ENCODE measurements at regions not wholly inside any gene's neighbourhood (a gene's known extent, or its start where the extent isn't known, plus 50 kb on each side); places are given as distances from the start of the nearest gene placed in this dataset.

GRCh38 chr10:31648966-31649365 is 279.7 kb downstream of the ARHGAP12 start:
- no peak for DNase-seq
- ATAC-seq (ENCODE audit: low read depth) = no peak
- Histone ChIP-seq H3K23ac (ENCODE audit: low read depth, low read length) (no peak overlapping the region), H3K4me3 (ENCODE audit: insufficient read depth, low read depth, low read length) (no peak overlapping the region), H4K20me1 (ENCODE audit: insufficient read depth, low read length) (no peaks in the 10 kb centered on the region), H3K79me1 (ENCODE audit: low read depth in 1 of 2, low read length in 2 of 2) (no peaks in the 10 kb centered on the region), H3K4ac (ENCODE audit: low read depth, low read length) (peak overlapping the region; percentile 48; the same call in 1 of the 2 replicates), H3K27me3 (ENCODE audit: control insufficient read depth, insufficient read depth, low read length) (no peaks in the 10 kb centered on the region), H2AK5ac (ENCODE audit: low read depth, low read length) (no peak overlapping the region), H3K9me1 (ENCODE audit: insufficient read depth, low read length) (peaks cover 5% of the 10 kb centered on the region), H2BK15ac (ENCODE audit: low read depth, low read length) (peak overlapping the region; percentile 65; the same call in 1 of the 3 replicates), H2BK20ac (ENCODE audit: low read depth, low read length) (peak overlapping the region; percentile 39), H3K14ac (replicated peaks; ENCODE audit: low read depth, low read length) (no peak overlapping the region), H4K5ac (ENCODE audit: low read depth, low read length) (peak overlapping the region; percentile 27; the same call in 1 of the 2 replicates), H2AK9ac (replicated peaks; ENCODE audit: low read depth, low read length, poor library complexity) (no peak overlapping the region), H3K36me3 (ENCODE audit: control insufficient read depth, insufficient read depth, low read length) (no peaks in the 10 kb centered on the region), H4K91ac (ENCODE audit: insufficient read depth, low read depth, low read length) (no peak overlapping the region), H2BK5ac (ENCODE audit: low read depth, low read length, poor library complexity, severe bottlenecking) (no peak overlapping the region), H3K4me1 (ENCODE audit: control insufficient read depth, insufficient read depth, low read length) (peaks cover 5% of the 10 kb centered on the region), H3K9me3 (ENCODE audit: control insufficient read depth, insufficient read depth, low read length) (no peaks in the 10 kb centered on the region), H3K4me2 (ENCODE audit: low read depth, low read length) (no peak overlapping the region), H4K8ac (ENCODE audit: low read depth in 2 of 2, low read length in 2 of 2) (peak overlapping the region in 1 of 2 experiments; percentile 10; a peak in 1 of 4 replicates), H3K27ac (ENCODE audit: insufficient read depth, low read length) (no peak overlapping the region), H2AFZ (replicated peaks; ENCODE audit: low read length, poor library complexity) (no peak overlapping the region), H3K9ac (ENCODE audit: low read depth, low read length) (no peak overlapping the region), H3K56ac (ENCODE audit: extremely low read depth, insufficient read depth, low read length) (no peak overlapping the region), H2BK120ac (ENCODE audit: low read depth, low read length) (peak overlapping the region; percentile 36; the same call in 1 of the 2 replicates), H3K18ac (ENCODE audit: low read depth, low read length) (no peak overlapping the region)
- POLR2A ChIA-PET (ENCODE audit: unreplicated experiment) = no interaction called here
- TF ChIP-seq MAZ (IDR thresholded peaks at IDR 0.05; ENCODE audit: borderline replicate concordance, low read depth, low read length) = no peak
- no peak for TF ChIP-seq RFX5 (IDR thresholded peaks at IDR 0.05; ENCODE audit: low read depth, low read length)
- no peak for TF ChIP-seq MXI1 (IDR thresholded peaks at IDR 0.05; ENCODE audit: borderline replicate concordance, low read depth, low read length)
- no peak for TF ChIP-seq FOS (IDR thresholded peaks at IDR 0.05; ENCODE audit: low read depth, low read length)
- TF ChIP-seq CTCF (conservative IDR thresholded peaks at IDR 0.05; ENCODE audit: low read depth, low read length) = no peak
- TF ChIP-seq POLR2A (IDR thresholded peaks at IDR 0.05; ENCODE audit: low read depth, low read length) = no peak
- dilution Hi-C loops (cut with HindIII; ENCODE audit: low sequenced_read_pairs, unreplicated experiment) = no loop called here
- WGBS, 2 experiments (ENCODE audit: extremely low coverage in 2 of 2, insufficient read length in 1 of 2) = no CpG with 5 or more reads among the region's 8 CpGs
- in situ Hi-C loops (cut with MboI; ENCODE audit: low sequenced_read_pairs) = no loop called here
- intact Hi-C loops (cut with micrococcal nuclease) = no loop called here
- no TSS peak for BruUV-seq (replicated peaks)
- CTCF ChIA-PET = no interaction called here
